GM23338 (cell line): ENCODE measurements at regions not wholly inside any gene's neighbourhood (a gene's known extent, or its start where the extent isn't known, plus 50 kb on each side); places are given as distances from the start of the nearest gene placed in this dataset.
A peak's percentile ranks its signal among the peaks of the same experiment; 100 is the strongest.

Source experiments
- ATAC-seq: fragments of 200-7000 bp; cut with Tn5 transposase; 3 replicates; pipeline ENCODE4 v1.9.1; 2020
- DNase-seq: peaks from one replicate; pipeline ENCODE4 v3.0.0-alpha.2; 2015; ENCODE audit warnings: low spot score
- H2AFZ ChIP-seq: fragments of 200-600 bp; sonication (generic); 2 replicates; pipeline ENCODE4 v1.8.0; 2016; ENCODE audit warnings: antibody characterized with exemption, mild to moderate bottlenecking, moderate library complexity
- H3F3A ChIP-seq: fragments of 200-600 bp; sonication (generic); replicated peaks from 2 replicates; pipeline ENCODE4 v1.8.0; 2017; ENCODE audit warnings: antibody characterized with exemption, mixed run types, low read depth
- H3K27ac ChIP-seq: fragments of 200-600 bp; sonication (generic); 2 replicates; pipeline ENCODE4 v1.6.1; 2016; ENCODE audit warnings: low read depth
- H3K27me3 ChIP-seq: fragments of 200-600 bp; sonication (generic); 2 replicates; pipeline ENCODE4 v1.8.0; 2016; ENCODE audit warnings: mild to moderate bottlenecking, mixed run types, moderate library complexity; ENCODE audit not compliant: insufficient read depth
- H3K36me3 ChIP-seq: fragments of 200-600 bp; sonication (generic); 2 replicates; pipeline ENCODE4 v1.8.0; 2016; ENCODE audit warnings: mild to moderate bottlenecking; ENCODE audit not compliant: insufficient read depth
- H3K4me1 ChIP-seq: fragments of 200-600 bp; sonication (generic); 2 replicates; pipeline ENCODE4 v1.8.0; 2016; ENCODE audit warnings: mild to moderate bottlenecking, moderate library complexity; ENCODE audit not compliant: insufficient read depth
- H3K4me2 ChIP-seq: fragments of 200-600 bp; sonication (generic); 2 replicates; pipeline ENCODE4 v1.7.1; 2017; ENCODE audit warnings: mixed run types
- H3K4me3 ChIP-seq: fragments of 200-600 bp; sonication (generic); 2 replicates; pipeline ENCODE4 v1.6.1; 2016; ENCODE audit warnings: mixed run types
- H3K79me2 ChIP-seq: fragments of 200-600 bp; sonication (generic); replicated peaks from 2 replicates; pipeline ENCODE4 v1.8.0; 2017; ENCODE audit warnings: mild to moderate bottlenecking; ENCODE audit not compliant: insufficient read depth
- H3K9me2 ChIP-seq: fragments of 200-600 bp; sonication (generic); 2 replicates; pipeline ENCODE4 v1.8.0; 2017; ENCODE audit not compliant: insufficient read depth
- H4K20me1 ChIP-seq: fragments of 200-600 bp; sonication (generic); replicated peaks from 2 replicates; pipeline ENCODE4 v1.8.0; 2017; ENCODE audit warnings: mild to moderate bottlenecking; ENCODE audit not compliant: insufficient read depth
- H3K27ac Mint-ChIP-seq: 2 replicates; pipeline ENCODE4 v1.8.0; 2020; ENCODE audit warnings: inconsistent platforms, mild to moderate bottlenecking, moderate library complexity, mixed read lengths
- H3K27me3 Mint-ChIP-seq: 3 replicates; pipeline ENCODE4 v1.8.0; 2022; ENCODE audit warnings: low read depth, mild to moderate bottlenecking, moderate library complexity, mixed read lengths, inconsistent platforms; ENCODE audit not compliant: insufficient read depth, poor library complexity
- H3K36me3 Mint-ChIP-seq: 3 replicates; pipeline ENCODE4 v1.8.0; 2021; ENCODE audit warnings: low read depth, mild to moderate bottlenecking, inconsistent platforms, moderate library complexity, mixed read lengths
- H3K4me1 Mint-ChIP-seq: 3 replicates; pipeline ENCODE4 v1.8.0; 2020; ENCODE audit warnings: mild to moderate bottlenecking, inconsistent platforms, mixed read lengths
- H3K4me3 Mint-ChIP-seq: 3 replicates; pipeline ENCODE4 v1.8.0; 2021; ENCODE audit warnings: moderate library complexity, mild to moderate bottlenecking, inconsistent platforms, mixed read lengths
- H3K9me3 Mint-ChIP-seq: 3 replicates; pipeline ENCODE4 v1.8.0; 2020; ENCODE audit warnings: moderate library complexity, mild to moderate bottlenecking, inconsistent platforms, mixed read lengths
- EZH2 ChIP-seq: fragments of 200-600 bp; sonication (generic); IDR thresholded peaks from one replicate; pipeline ENCODE4 v1.8.0; 2017; ENCODE audit warnings: antibody characterized with exemption, mild to moderate bottlenecking, low read depth; ENCODE audit not compliant: unreplicated experiment
- EZH2phosphoT487 ChIP-seq: fragments of 200-600 bp; sonication (generic); IDR thresholded peaks from one replicate; pipeline ENCODE4 v1.8.1; 2018; ENCODE audit warnings: antibody characterized with exemption; ENCODE audit not compliant: unreplicated experiment
- NANOG ChIP-seq: IDR thresholded peaks from 2 replicates; pipeline ENCODE4 v1.6.1; 2016; ENCODE audit warnings: antibody characterized with exemption, borderline replicate concordance
- POLR2AphosphoS5 ChIP-seq: IDR thresholded peaks from 2 replicates; pipeline ENCODE4 v1.6.1; 2016; ENCODE audit warnings: antibody characterized with exemption, low read depth
- STAT1 ChIP-seq: IDR thresholded peaks from one replicate; pipeline ENCODE4 v1.6.1; 2016; ENCODE audit warnings: antibody characterized with exemption; ENCODE audit not compliant: unreplicated experiment
- ZNF114 ChIP-seq: fragments of 250-450 bp; sonication (Bioruptor Pico); IDR thresholded peaks from 2 replicates; pipeline ENCODE4 v1.5.0; 2020; ENCODE audit warnings: mild to moderate bottlenecking, moderate library complexity
- ZNF331 ChIP-seq: fragments of 250-450 bp; sonication (Bioruptor Pico); IDR thresholded peaks from 2 replicates; pipeline ENCODE4 v1.5.0; 2020; ENCODE audit warnings: low read depth, mild to moderate bottlenecking, moderate library complexity
- ZNF462 ChIP-seq: fragments of 250-450 bp; sonication (Bioruptor Pico); IDR thresholded peaks from 2 replicates; pipeline ENCODE4 v1.5.0; 2020; ENCODE audit warnings: mild to moderate bottlenecking, moderate library complexity
- TF ChIP-seq, protein P1 (sequence below): IDR thresholded peaks from one replicate; pipeline ENCODE4 v1.6.1; 2018; ENCODE audit warnings: antibody characterized with exemption; ENCODE audit not compliant: unreplicated experiment
- TF ChIP-seq, protein P2 (sequence below): IDR thresholded peaks from 2 replicates; pipeline ENCODE4 v1.6.1; 2016; ENCODE audit warnings: antibody characterized with exemption

GRCh38 chr6:91213229-91213901 lies 626.5 kb upstream of the MAP3K7 start:
- Histone ChIP-seq H3F3A (no peaks in the 10 kb centered on the region), H3K27me3 (no peaks in the 10 kb centered on the region), H3K9me2 (0 out of 2 replicates have a peak, but pooled peaks cover 10% of the 10 kb centered on the region), H3K27ac (no peak overlapping the region), H2AFZ (no peak overlapping the region), H3K4me1 (no peaks in the 10 kb centered on the region), H3K4me3 (no peak overlapping the region), H3K36me3 (no peaks in the 10 kb centered on the region), H3K4me2 (no peak overlapping the region), H4K20me1 (no peaks in the 10 kb centered on the region), H3K79me2 (no peaks in the 10 kb centered on the region)
- no peaks in the 10 kb centered on the region for H3K27me3 Mint-ChIP-seq
- no peaks in the 10 kb centered on the region for H3K4me1 Mint-ChIP-seq
- no peaks in the 10 kb centered on the region; the same call in 2 of the 3 replicates for H3K36me3 Mint-ChIP-seq
- no peak for TF ChIP-seq ZNF114
- TF ChIP-seq, protein P1, sequence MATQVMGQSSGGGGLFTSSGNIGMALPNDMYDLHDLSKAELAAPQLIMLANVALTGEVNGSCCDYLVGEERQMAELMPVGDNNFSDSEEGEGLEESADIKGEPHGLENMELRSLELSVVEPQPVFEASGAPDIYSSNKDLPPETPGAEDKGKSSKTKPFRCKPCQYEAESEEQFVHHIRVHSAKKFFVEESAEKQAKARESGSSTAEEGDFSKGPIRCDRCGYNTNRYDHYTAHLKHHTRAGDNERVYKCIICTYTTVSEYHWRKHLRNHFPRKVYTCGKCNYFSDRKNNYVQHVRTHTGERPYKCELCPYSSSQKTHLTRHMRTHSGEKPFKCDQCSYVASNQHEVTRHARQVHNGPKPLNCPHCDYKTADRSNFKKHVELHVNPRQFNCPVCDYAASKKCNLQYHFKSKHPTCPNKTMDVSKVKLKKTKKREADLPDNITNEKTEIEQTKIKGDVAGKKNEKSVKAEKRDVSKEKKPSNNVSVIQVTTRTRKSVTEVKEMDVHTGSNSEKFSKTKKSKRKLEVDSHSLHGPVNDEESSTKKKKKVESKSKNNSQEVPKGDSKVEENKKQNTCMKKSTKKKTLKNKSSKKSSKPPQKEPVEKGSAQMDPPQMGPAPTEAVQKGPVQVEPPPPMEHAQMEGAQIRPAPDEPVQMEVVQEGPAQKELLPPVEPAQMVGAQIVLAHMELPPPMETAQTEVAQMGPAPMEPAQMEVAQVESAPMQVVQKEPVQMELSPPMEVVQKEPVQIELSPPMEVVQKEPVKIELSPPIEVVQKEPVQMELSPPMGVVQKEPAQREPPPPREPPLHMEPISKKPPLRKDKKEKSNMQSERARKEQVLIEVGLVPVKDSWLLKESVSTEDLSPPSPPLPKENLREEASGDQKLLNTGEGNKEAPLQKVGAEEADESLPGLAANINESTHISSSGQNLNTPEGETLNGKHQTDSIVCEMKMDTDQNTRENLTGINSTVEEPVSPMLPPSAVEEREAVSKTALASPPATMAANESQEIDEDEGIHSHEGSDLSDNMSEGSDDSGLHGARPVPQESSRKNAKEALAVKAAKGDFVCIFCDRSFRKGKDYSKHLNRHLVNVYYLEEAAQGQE, result no peak
- TF ChIP-seq, protein P2, sequence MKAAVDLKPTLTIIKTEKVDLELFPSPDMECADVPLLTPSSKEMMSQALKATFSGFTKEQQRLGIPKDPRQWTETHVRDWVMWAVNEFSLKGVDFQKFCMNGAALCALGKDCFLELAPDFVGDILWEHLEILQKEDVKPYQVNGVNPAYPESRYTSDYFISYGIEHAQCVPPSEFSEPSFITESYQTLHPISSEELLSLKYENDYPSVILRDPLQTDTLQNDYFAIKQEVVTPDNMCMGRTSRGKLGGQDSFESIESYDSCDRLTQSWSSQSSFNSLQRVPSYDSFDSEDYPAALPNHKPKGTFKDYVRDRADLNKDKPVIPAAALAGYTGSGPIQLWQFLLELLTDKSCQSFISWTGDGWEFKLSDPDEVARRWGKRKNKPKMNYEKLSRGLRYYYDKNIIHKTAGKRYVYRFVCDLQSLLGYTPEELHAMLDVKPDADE, result no peak
- TF ChIP-seq EZH2phosphoT487, result no peak
- H3K27ac Mint-ChIP-seq, result no peak overlapping the region
- H3K9me3 Mint-ChIP-seq, result peaks cover 8% of the 10 kb centered on the region
- DNase-seq (no peak), ATAC-seq (no peak)
- H3K4me3 Mint-ChIP-seq, result no peak overlapping the region

- peaks cover 5% of the 10 kb centered on the region; the same call in 1 of the 3 replicates for H3K4me1 Mint-ChIP-seq
- no peaks in the 10 kb centered on the region for H3K27me3 Mint-ChIP-seq
- no peak for TF ChIP-seq NANOG
- TF ChIP-seq POLR2AphosphoS5, result no peak
- TF ChIP-seq EZH2phosphoT487, result no peak
- no peak for TF ChIP-seq EZH2
- TF ChIP-seq ZNF462, result no peak
- TF ChIP-seq STAT1, result no peak
- TF ChIP-seq ZNF331 (CRISPR knock-in tag), result no peak
These were observed 611.9 kb upstream of the MAP3K7 start for GRCh38 chr6:91198588-91199255.

More at GRCh38 chr6:91198588-91199255, 611.9 kb upstream of the MAP3K7 start:
- H3K36me3 Mint-ChIP-seq, result no peaks in the 10 kb centered on the region
- no peaks in the 10 kb centered on the region for H3K27me3 ChIP-seq
- no peak overlapping the region; the same call in 1 of the 2 replicates for H3K27ac Mint-ChIP-seq
- peaks cover 2% of the 10 kb centered on the region; the same call in 1 of the 2 replicates for H3K9me2 ChIP-seq
- H3K4me3 Mint-ChIP-seq, result no peak overlapping the region
- no peaks in the 10 kb centered on the region; the same call in 1 of the 2 replicates for H4K20me1 ChIP-seq
- H3K79me2 ChIP-seq, result no peaks in the 10 kb centered on the region
- H3K4me2 ChIP-seq, result no peak overlapping the region
- DNase-seq (no peak), ATAC-seq (no peak)
- H3K4me3 ChIP-seq, result no peak overlapping the region
- no peaks in the 10 kb centered on the region for H3K9me3 Mint-ChIP-seq
- no peaks in the 10 kb centered on the region for H3K4me1 ChIP-seq
- H2AFZ ChIP-seq, result 0 out of 2 replicates have a peak overlapping the region, but pooled peaks have one; percentile 4
- no peaks in the 10 kb centered on the region for H3F3A ChIP-seq
- no peak overlapping the region for H3K27ac ChIP-seq
- no peaks in the 10 kb centered on the region for H3K36me3 ChIP-seq
